ENCODE measurements at regions not wholly inside any gene's neighbourhood (a gene's known extent, or its start where the extent isn't known, plus 50 kb on each side); places are given as distances from the start of the nearest gene placed in this dataset.

DNA sequence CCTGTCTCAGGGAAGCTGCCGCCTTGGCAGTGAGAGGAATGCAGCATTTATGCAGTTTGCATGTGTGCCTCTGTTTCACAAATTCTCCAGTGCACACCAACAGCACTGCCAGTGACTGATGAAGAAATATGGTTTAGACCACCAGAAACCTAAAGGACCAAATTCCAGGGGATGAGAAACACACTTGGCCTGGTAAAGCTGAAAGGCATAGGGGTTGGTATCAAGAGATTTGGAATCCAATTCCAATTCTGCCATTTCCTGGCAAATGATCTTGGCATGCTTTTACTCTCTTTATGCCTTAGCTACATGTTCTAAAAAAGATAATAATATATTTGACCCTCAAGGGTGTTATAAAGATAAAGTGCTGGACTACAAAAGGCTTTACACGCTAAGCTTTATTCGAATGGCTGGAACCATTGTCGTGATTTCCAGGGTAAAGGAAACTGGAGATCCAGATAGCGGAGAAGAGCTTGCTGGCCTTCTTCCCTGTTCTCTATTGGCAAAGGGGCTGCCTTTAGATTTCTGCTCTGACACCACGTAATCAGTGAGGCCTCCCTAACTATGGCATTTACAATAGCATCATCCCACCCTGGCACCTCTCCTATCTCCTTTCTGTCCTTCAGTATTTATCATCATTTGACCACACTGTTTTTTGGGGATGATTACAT, 359.8 kb upstream of the ASIC2 start:
- 67% methylated on average over 3 of the region's 6 CpGs; no CpG with 5 or more reads in 1 of the 2 experiments for WGBS, 2 experiments (ENCODE audit: extremely low coverage in 2 of 2, insufficient read length in 1 of 2)

More for the DNA sequence above, 359.8 kb upstream of the ASIC2 start:
- dilution Hi-C loops (cut with HindIII; ENCODE audit: low sequenced_read_pairs, unreplicated experiment) (no loop called here), intact Hi-C loops (cut with micrococcal nuclease) (no loop called here), in situ Hi-C loops (cut with MboI; ENCODE audit: low sequenced_read_pairs) (no loop called here)
- Histone ChIP-seq H4K91ac (ENCODE audit: insufficient read depth, low read depth, low read length) (no peak overlapping the region), H2BK20ac (ENCODE audit: low read depth, low read length) (no peak overlapping the region), H3K27ac (ENCODE audit: insufficient read depth, low read length) (no peak overlapping the region), H4K20me1 (ENCODE audit: insufficient read depth, low read length) (no peaks in the 10 kb centered on the region), H2BK5ac (ENCODE audit: low read depth, low read length, poor library complexity, severe bottlenecking) (no peak overlapping the region), H2BK15ac (ENCODE audit: low read depth, low read length) (no peak overlapping the region), H3K4ac (ENCODE audit: low read depth, low read length) (no peak overlapping the region), H2AK9ac (replicated peaks; ENCODE audit: low read depth, low read length, poor library complexity) (no peak overlapping the region), H3K56ac (ENCODE audit: extremely low read depth, insufficient read depth, low read length) (no peak overlapping the region), H3K14ac (replicated peaks; ENCODE audit: low read depth, low read length) (no peak overlapping the region), H3K9me3 (ENCODE audit: control insufficient read depth, insufficient read depth, low read length) (no peaks in the 10 kb centered on the region), H2AFZ (replicated peaks; ENCODE audit: low read length, poor library complexity) (no peak overlapping the region), H4K8ac (ENCODE audit: low read depth in 2 of 2, low read length in 2 of 2) (no peak overlapping the region), H2BK120ac (ENCODE audit: low read depth, low read length) (no peak overlapping the region), H3K18ac (ENCODE audit: low read depth, low read length) (no peak overlapping the region), H3K4me1 (ENCODE audit: control insufficient read depth, insufficient read depth, low read length) (no peaks in the 10 kb centered on the region), H3K9ac (ENCODE audit: low read depth, low read length) (no peak overlapping the region), H4K5ac (ENCODE audit: low read depth, low read length) (no peak overlapping the region), H3K23ac (ENCODE audit: low read depth, low read length) (no peak overlapping the region), H3K36me3 (ENCODE audit: control insufficient read depth, insufficient read depth, low read length) (no peaks in the 10 kb centered on the region), H3K27me3 (ENCODE audit: control insufficient read depth, insufficient read depth, low read length) (no peaks in the 10 kb centered on the region), H3K4me2 (ENCODE audit: low read depth, low read length) (no peak overlapping the region), H3K79me1 (ENCODE audit: low read depth in 1 of 2, low read length in 2 of 2) (no peaks in the 10 kb centered on the region), H3K4me3 (ENCODE audit: insufficient read depth, low read depth, low read length) (no peak overlapping the region), H3K9me1 (ENCODE audit: insufficient read depth, low read length) (no peaks in the 10 kb centered on the region), H2AK5ac (ENCODE audit: low read depth, low read length) (no peak overlapping the region)
- TF ChIP-seq USF2 (IDR thresholded peaks at IDR 0.05; ENCODE audit: low read depth, low read length) = no peak
- TF ChIP-seq RAD21 (IDR thresholded peaks at IDR 0.05; ENCODE audit: low read length) = no peak
- DNase-seq = no peak
- POLR2A ChIA-PET (ENCODE audit: unreplicated experiment) = no interaction called here
- ATAC-seq (ENCODE audit: low read depth) = no peak
- BruUV-seq (replicated peaks) = no TSS peak
- CTCF ChIA-PET = interaction anchor here (0.6 kb wide), 1 partner anchor 188 kb away, joined by 3 read pairs; no protein-coding TSS in a partner anchor

Measured in IMR-90 (cell line).